ENCODE measurements at regions not wholly inside any gene's neighbourhood (a gene's known extent, or its start where the extent isn't known, plus 50 kb on each side); places are given as distances from the start of the nearest gene placed in this dataset.

- H3K4me3 ChIP-seq (ENCODE audit: low read length, poor library complexity, severe bottlenecking) = no peak overlapping the region
- H3K9me2 ChIP-seq (replicated peaks; ENCODE audit: low read depth, low read length) = no peaks in the 10 kb centered on the region
- H4K20me1 ChIP-seq (ENCODE audit: insufficient read depth, low read length, poor library complexity, severe bottlenecking) = no peaks in the 10 kb centered on the region
- H3K9ac ChIP-seq (ENCODE audit: low read depth, low read length, poor library complexity, severe bottlenecking) = no peak overlapping the region
- no peaks in the 10 kb centered on the region for H3K9me3 ChIP-seq (ENCODE audit: insufficient read depth, low read depth, low read length)
- no peaks in the 10 kb centered on the region for H3K4me1 ChIP-seq (ENCODE audit: insufficient read depth, low read length, poor library complexity, severe bottlenecking)
- TF ChIP-seq, protein P1, sequence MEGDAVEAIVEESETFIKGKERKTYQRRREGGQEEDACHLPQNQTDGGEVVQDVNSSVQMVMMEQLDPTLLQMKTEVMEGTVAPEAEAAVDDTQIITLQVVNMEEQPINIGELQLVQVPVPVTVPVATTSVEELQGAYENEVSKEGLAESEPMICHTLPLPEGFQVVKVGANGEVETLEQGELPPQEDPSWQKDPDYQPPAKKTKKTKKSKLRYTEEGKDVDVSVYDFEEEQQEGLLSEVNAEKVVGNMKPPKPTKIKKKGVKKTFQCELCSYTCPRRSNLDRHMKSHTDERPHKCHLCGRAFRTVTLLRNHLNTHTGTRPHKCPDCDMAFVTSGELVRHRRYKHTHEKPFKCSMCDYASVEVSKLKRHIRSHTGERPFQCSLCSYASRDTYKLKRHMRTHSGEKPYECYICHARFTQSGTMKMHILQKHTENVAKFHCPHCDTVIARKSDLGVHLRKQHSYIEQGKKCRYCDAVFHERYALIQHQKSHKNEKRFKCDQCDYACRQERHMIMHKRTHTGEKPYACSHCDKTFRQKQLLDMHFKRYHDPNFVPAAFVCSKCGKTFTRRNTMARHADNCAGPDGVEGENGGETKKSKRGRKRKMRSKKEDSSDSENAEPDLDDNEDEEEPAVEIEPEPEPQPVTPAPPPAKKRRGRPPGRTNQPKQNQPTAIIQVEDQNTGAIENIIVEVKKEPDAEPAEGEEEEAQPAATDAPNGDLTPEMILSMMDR (conservative IDR thresholded peaks at IDR 0.05; ENCODE audit: low read length) = no peak
- TF ChIP-seq EZH2phosphoT487 (IDR thresholded peaks at IDR 0.05; ENCODE audit: borderline replicate concordance) = no peak
- no peaks in the 10 kb centered on the region for H3F3A ChIP-seq (ENCODE audit: low read depth)
- H3K27me3 ChIP-seq (ENCODE audit: insufficient read depth, low read length, poor library complexity, severe bottlenecking) = no peaks in the 10 kb centered on the region
- H2AFZ ChIP-seq (ENCODE audit: low read length) = no peak overlapping the region
- H3K36me3 ChIP-seq (ENCODE audit: insufficient read depth, low read length) = no peaks in the 10 kb centered on the region
- H3K79me2 ChIP-seq (ENCODE audit: insufficient read depth, low read length) = no peaks in the 10 kb centered on the region
- H3K4me2 ChIP-seq (ENCODE audit: low read depth, low read length, poor library complexity, severe bottlenecking) = no peak overlapping the region
Observed at GRCh38 chr1:195202241-195202640, 1406.0 kb downstream of the KCNT2 start.

DNA sequence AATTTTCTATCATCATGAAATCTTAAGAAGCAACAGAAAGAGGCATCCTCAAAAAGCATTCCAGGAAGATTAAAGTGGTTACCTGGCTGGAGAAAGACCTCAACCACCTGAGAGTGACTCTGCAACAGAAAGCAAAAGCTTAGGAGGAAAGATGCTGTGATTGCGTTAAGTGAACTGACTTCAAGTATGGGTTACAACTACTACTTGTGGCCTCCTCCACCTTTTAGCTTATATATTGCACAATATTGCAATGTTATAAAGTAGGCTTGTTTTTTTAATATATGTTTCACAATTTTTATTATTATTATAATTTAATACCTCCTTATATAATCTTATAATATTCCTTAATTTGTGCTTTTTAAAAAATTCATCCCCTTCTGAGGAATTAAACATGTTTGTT lies 1407.5 kb downstream of the KCNT2 start:
- Histone ChIP-seq H3K4me2 (ENCODE audit: low read depth, low read length, poor library complexity, severe bottlenecking) (no peak overlapping the region), H3K27me3 (ENCODE audit: insufficient read depth, low read length, poor library complexity, severe bottlenecking) (no peaks in the 10 kb centered on the region), H3K4me1 (ENCODE audit: insufficient read depth, low read length, poor library complexity, severe bottlenecking) (no peaks in the 10 kb centered on the region), H4K20me1 (ENCODE audit: insufficient read depth, low read length, poor library complexity, severe bottlenecking) (no peaks in the 10 kb centered on the region), H3K9me3 (ENCODE audit: insufficient read depth, low read depth, low read length) (no peaks in the 10 kb centered on the region), H3K79me2 (ENCODE audit: insufficient read depth, low read length) (no peaks in the 10 kb centered on the region), H3K9me2 (replicated peaks; ENCODE audit: low read depth, low read length) (no peaks in the 10 kb centered on the region), H3K9ac (ENCODE audit: low read depth, low read length, poor library complexity, severe bottlenecking) (no peak overlapping the region), H3K36me3 (ENCODE audit: insufficient read depth, low read length) (no peaks in the 10 kb centered on the region), H3F3A (ENCODE audit: low read depth) (no peaks in the 10 kb centered on the region), H2AFZ (ENCODE audit: low read length) (no peak overlapping the region), H3K4me3 (ENCODE audit: low read length, poor library complexity, severe bottlenecking) (no peak overlapping the region)
- TF ChIP-seq, protein P1 (conservative IDR thresholded peaks at IDR 0.05; ENCODE audit: low read length) = no peak
- no peak for TF ChIP-seq EZH2phosphoT487 (IDR thresholded peaks at IDR 0.05; ENCODE audit: borderline replicate concordance)

GRCh38 chr1:195197116-195197515 lies 1411.1 kb downstream of the KCNT2 start:
- peaks cover 4% of the 10 kb centered on the region for H3K4me1 ChIP-seq (ENCODE audit: insufficient read depth, low read length, poor library complexity, severe bottlenecking)
- TF ChIP-seq, protein P1 (conservative IDR thresholded peaks at IDR 0.05; ENCODE audit: low read length) = no peak
- TF ChIP-seq EZH2phosphoT487 (IDR thresholded peaks at IDR 0.05; ENCODE audit: borderline replicate concordance) = no peak
- no peaks in the 10 kb centered on the region for H3K9me3 ChIP-seq (ENCODE audit: insufficient read depth, low read depth, low read length)
- no peaks in the 10 kb centered on the region for H3F3A ChIP-seq (ENCODE audit: low read depth)
- H3K9me2 ChIP-seq (replicated peaks; ENCODE audit: low read depth, low read length) = no peaks in the 10 kb centered on the region
- H3K79me2 ChIP-seq (ENCODE audit: insufficient read depth, low read length) = no peaks in the 10 kb centered on the region
- no peak overlapping the region for H3K4me2 ChIP-seq (ENCODE audit: low read depth, low read length, poor library complexity, severe bottlenecking)
- H2AFZ ChIP-seq (ENCODE audit: low read length) = no peak overlapping the region
- no peaks in the 10 kb centered on the region for H3K27me3 ChIP-seq (ENCODE audit: insufficient read depth, low read length, poor library complexity, severe bottlenecking)
- no peak overlapping the region for H3K4me3 ChIP-seq (ENCODE audit: low read length, poor library complexity, severe bottlenecking)
- no peak overlapping the region for H3K9ac ChIP-seq (ENCODE audit: low read depth, low read length, poor library complexity, severe bottlenecking)
- H4K20me1 ChIP-seq (ENCODE audit: insufficient read depth, low read length, poor library complexity, severe bottlenecking) = no peaks in the 10 kb centered on the region
- H3K36me3 ChIP-seq (ENCODE audit: insufficient read depth, low read length) = no peaks in the 10 kb centered on the region

All from Loucy (cell line).